HG03460 (cell line): ENCODE measurements at regions not wholly inside any gene's neighbourhood (a gene's known extent, or its start where the extent isn't known, plus 50 kb on each side); places are given as distances from the start of the nearest gene placed in this dataset.
"Not testable (repeated sequence)": the region's sequence is repeated elsewhere in the genome, so short reads cannot be mapped to it uniquely, and the experiment has no call there.

ENCODE experiments used
- ATAC-seq: cut with Tn5 transposase; IDR thresholded peaks from one replicate; pipeline ENCODE4 v1.9.1; 2021; ENCODE audit not compliant: unreplicated experiment

DNA sequence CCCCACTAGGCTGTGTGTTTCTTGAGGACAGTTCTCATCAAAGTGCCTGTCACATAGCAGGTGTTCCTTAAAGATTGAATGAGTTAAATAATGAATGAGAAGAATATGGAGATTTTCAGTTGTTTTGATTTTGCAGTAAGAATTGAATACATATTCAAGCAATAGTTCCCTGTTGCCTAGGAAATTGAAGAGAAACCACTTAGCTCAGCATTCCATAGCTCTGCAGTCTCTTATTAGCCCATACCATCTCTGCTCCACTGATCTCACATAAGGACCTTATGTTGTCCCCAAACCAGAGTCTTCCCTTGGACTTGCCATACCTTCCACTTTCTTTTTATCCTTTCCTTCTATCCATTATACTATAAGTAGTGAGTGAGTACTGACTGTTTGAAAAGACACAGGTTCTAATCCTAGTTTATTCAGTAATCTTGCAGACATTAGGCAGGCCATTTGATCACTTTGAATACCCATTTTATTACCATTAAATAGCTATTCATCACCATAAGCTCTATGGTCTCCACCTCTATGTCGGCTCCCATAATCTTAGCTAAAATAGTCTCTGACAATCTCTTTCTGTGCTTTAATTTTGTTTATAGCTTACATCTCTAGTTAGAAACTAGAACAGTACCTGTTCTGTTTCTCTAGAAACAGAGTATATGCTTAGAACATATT lies 1059.6 kb upstream of the SLIT2 start:
- ATAC-seq, result no peak

DNA sequence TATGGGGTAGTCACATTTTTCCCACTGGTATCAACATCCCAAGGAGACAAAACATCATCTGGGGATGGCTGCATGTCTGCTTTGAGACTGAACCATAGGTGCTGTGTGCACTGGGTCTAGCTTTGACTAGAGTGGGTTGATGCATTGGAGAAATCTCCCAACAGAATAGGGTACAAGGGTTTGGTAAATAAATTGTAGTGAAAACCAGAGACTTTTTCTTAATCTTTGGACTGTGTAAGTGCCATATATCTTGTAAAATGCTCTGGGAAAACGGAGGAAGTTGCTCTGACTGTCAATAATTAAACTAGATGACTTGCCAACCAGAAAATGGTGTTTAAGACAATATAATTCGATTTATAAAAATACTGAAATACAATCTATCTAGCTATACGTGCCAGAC lies 1064.0 kb upstream of the SLIT2 start:
- no peak for ATAC-seq

DNA sequence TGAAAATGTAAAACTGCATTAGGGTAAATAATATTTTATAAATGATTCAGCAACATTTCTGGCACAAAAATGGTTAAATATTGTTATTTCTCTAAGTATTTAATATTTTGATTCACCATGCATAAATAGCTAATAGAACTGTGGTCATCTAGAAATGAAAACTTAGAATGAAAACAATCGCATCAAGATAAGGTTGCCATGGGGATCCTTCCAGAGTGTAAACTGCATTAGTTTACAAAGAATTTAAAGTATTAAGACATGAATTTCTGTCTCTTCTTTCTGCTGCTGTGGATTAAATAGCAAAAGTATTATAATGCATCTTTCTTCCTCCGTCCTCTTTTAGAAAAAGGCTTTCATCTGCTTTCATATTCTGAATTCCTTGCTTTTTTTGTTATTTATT lies 1064.6 kb upstream of the SLIT2 start:
- ATAC-seq, result no peak

DNA sequence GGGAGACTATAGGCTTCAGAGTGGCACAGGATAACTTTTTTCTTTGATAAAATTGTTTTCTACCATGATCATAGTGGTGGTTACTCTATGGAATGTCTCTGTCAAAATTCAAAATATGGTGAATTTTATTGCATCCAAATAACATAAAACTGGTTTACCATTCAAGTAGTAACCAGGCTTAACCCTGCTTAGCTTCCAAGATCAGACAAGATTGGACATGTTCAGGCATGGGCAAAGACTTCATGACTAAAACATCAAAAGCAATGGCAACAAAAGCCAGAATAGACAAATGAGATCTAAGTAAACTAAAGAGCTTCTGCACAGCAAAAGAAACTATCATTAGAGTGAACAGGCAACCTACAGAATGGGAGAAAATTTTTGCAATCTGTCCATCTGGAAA lies 1070.1 kb upstream of the SLIT2 start:
- ATAC-seq, result not testable (repeated sequence)

DNA sequence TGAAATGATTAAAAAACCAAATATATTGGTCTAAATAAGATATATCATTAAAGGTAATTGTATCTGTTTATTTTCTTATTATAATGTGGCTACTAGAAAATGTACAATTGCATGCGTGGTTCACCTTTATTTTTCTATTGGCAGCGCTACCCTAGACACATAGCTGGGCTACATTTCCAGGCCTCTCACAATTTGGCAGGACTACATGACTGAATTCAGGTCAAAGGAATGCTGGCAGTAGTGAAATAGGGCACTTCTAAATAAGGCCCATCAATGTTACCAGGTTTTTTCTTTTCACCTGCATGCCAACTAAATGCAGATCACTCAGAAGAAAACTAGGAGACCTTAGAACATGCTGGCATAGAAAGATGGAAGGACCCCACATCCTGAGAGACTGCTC lies 1072.9 kb upstream of the SLIT2 start:
- no peak for ATAC-seq

DNA sequence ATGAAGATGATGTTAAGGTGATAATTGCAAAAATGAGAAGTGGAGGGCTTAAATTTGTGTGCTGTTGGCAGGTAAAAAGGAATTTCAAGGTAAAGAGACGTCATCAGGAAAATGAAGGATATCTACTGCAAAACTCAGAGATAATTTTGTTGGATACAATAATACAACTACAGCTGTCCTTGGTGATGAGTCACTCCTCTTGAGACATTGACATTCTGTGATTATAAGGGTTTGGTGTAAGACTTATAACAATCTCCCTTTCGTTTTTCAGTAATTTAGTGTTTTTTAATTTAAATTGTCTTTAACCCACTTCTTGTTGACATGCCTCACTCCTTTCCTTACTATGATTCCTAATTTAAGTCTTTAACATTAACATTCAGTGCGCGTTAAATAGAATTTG lies 1074.1 kb upstream of the SLIT2 start:
- no peak for ATAC-seq

DNA sequence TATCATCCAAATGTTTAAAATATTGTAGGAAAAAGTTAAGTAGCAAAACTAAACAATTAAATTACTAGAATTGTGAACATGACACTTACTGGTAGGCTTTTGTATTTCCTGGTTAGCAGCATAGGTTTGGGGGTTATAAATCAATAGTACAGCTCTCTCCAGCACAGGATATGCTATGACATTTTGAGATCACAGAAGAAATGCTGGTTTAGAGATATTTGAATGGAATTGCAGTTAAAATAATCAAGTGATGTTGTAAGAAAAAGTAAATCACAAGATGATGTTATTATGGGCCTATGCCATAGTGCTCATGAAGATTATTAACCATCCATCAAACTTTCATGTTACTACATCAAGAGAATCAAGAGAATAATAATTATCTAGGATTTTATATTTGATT lies 1079.9 kb upstream of the SLIT2 start:
- no peak for ATAC-seq

DNA sequence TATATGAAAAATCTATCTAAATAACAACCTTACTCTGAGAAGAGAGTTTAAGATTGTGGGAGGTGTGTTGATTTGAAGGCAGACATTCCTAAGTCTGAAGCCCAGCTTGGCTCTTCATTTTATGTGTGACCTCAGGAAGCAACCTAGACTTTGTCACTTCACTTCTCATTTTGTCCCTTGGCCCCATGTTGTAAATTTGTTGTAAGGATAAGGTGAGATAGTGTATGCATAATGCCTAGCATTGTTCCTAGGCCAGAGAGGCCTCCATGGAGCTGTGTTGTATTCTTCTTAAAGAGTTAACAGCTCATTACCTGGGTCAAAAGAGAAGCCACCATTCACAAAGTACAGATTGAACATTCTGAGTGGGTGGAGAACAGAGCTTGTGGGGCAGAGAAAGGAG lies 1084.4 kb upstream of the SLIT2 start:
- ATAC-seq, result no peak

DNA sequence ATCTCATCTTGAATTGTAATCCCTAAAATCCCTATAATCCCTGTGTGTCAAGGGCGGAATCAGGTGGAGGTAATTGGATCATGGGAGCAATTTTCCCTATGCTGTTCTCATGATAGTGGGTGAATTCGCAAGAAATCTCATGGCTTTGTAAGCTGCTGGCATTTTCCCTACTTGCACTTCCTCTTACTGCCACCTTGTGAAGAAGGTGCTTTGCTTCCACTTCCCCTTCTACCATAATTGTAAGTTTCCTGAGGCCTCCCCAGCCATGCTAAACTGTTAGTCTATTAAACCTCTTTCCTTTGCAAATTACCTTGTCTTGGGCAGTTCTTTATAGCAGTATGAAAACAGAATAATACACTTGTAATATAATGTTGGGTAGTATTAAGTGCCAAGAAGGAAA lies 1087.4 kb upstream of the SLIT2 start:
- ATAC-seq, result no peak

DNA sequence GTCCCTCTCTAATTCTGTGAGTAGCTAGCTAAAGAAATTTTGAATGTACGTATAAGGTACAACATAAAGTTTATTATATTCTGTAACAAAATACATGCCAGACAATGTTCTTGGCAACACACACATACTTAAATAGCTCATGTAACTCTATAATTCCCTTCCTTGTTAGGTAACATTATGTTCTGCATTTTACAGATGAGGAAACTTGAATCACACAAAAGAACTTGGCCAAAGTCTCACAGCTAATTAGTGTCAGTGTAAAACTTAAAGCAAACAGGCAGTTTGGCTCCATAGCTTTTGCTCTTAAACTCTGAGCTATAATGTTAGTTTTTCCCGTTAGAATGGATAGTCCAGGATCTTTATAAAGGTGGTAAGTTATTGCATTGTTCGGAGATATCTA lies 1091.8 kb upstream of the SLIT2 start:
- ATAC-seq, result no peak

DNA sequence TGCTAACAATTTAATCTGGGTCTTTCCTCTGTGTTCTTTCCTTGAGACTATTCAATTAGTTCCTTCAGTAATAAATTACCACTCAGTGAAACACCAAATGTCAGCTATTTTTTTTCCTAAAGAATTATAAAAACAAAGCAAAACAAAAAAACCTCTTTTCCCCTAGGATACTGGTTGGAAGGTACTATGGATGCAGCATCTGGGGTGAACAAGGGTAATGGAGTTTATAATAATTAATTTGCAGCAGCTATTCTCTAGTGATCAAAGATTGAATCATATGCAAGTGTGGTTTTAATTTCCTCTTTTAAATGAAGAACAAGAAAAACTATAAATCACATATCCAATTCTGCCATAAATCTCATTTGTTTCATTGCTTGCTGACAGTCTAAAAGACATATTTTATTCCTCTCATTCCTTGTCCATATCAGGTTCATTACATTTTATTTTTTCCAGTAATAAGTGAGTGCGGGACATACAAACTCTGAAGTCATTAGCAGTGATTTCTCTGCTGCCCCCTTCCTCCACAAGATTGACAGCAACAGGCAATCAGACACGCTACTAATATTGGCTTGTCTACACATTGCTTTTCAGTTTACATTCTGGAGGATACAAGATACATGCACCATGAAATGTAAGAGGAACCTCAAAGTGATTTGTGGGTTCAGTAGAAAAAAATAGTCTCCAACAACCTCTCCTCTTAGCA lies 1093.4 kb upstream of the SLIT2 start:
- no peak for ATAC-seq

DNA sequence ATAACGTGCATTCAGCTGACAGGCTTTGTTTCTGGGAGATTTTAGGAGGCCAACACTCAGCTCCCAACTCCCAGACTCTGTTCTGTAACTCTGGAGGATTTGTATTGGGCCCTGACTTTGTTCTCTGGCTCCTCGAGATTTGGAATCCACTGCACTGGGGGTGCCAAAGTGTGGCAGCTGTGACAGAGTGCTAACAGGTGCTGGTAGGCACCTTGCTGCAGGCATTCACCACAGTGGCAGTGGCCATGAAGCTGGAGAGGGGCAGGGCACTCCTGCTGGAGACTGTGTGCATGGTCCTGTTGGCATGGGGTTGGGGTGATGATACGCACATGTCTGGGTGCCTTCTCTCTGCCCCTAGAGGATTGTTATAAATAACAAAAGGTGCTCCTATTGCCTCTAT lies 1094.9 kb upstream of the SLIT2 start:
- no peak for ATAC-seq

DNA sequence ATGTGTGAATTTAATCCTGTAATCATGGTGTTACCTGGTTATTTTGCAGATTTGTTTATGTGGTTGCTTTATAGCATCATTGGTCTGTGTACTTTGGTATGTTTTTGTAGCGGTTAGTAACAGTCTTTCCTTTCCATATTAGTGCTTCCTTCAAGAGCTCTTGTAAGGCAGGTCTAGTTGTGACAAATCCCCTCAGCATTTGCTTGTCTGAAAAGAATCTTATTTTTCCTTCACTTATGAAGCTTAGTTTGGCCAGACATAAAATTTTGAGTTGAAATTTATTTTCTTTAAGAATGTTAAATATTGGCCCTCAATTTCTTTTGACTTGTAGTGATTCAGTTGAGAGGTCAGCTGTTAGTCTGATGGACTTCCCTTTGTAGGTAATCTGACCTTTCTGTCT lies 1096.1 kb upstream of the SLIT2 start:
- ATAC-seq, result no peak

DNA sequence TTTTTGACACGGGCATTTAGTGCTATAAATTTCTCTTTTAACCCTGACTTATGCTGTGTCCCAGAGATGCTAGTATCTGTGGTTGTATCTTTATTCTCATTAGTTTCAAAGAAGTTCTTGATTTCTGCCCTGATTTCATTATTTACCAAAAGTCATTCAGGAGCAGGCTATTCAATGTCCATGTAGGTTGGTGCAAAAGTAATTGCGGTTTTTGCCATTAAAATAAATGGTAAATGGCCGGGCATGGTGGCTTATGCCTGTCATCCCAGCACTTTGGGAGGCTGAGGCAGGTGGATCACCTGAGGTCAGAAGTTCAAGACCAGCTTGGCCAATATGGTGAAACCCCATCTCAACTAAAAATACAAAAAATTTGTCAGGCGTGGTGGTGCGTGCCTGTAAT lies 1097.4 kb upstream of the SLIT2 start:
- not testable (repeated sequence) for ATAC-seq

DNA sequence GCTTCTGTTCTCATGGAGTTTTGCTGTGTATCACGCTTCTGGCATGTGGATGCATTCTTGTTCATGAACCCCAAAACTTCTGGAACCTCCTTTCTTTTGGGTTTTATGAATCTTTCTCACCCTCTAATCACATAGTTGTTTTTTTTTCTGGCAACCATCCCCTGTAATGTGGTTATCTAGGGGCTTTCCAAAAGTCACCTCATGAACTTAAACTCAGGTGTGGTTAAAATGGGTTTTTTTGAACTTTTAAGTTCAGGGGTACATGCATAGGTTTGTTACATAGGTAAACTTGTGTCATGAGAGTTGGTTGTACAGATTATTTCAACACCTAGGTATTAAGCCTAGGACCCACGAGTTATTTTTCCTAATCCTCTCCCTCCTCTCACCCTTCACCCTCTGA lies 1099.4 kb upstream of the SLIT2 start:
- no peak for ATAC-seq

DNA sequence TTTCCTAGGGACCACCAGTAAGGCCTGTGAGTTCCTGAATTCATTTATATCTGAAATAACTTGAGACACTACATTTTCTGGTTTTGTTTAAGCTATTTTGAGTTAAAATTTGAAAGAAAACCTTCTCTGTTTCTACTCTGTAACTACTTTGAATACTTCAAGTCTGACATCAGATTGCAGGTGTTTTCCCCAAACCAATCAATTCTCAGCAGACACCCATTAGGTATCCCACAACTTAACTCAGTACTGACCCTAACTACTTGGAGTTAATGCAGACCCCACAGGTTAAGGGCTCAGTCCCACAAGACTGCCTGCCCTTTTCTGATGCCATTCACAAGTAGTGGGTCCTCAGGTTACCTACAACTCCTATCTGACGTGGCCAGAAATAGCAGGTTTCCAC lies 1100.0 kb upstream of the SLIT2 start:
- ATAC-seq, result no peak

DNA sequence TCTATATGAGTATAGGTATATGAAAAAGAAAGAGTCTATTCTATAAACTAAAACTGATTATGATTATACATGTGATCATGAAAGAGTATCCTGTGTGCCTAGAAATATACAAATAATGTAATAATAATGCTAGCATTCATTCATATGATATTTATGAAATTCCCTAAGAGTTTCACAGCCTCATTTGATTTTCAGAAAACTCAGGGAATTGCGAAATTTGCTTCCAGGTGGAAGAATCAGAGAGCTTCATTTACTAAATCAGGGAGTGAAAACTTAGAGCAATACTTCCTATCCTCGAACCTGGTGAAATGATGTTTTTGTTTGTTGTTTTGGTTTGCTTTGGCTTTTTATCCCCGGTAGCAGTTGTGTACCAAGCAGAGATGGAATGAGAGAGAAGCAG lies 1105.7 kb upstream of the SLIT2 start:
- no peak for ATAC-seq

DNA sequence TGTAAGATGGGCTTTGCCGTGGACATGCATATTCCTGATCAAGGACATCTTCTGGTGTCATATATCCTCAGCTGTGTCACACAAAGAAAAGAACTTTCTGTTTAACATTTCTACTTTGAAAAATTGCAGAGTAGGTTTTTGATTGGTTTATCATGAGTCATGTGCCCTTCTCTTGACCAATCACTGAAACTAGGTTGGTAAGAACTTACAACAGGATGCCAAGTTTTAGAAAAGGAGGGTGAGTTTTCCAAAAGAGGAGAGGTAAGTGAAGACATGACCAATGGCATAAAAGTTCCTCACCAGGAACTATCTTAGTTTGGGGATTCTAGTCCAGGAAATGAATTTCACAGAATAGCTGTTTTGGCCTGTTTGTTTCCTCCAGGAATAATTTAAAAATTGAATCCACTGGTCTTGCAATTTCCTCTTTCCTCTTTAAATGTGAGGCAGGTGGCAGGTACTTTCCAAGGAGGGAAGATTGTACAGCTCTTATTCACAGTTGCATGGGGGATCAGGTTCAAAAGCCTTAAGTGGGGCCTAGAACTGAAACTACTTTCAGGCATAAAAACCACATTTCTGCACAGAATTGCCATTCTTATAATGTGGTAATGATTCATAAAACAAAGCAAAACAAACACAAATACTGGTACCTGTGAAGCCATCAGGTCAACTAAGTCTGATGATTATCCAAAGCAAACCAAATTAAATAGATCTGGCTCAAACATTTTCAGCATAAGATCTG lies 1114.5 kb upstream of the LCORL start:
- ATAC-seq, result no peak

DNA sequence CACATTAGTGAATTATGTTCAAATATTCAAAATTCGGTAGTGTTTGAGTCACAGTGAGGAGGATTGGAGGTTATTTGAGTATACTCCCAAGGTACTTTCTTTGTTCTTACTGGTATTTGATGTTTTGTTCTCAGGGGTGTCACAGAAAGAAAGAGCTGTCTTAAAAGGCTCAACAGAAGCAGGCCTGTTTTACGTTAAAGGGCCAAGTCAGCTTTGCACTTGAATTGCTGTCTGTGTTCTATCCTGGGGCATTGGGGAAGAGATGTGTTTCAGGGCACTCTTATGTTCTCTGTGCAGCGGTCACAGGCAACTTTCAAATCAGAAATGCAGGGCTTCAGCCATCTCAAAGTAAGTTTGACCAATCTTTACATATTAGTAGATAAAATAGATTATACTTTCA lies 1113.1 kb upstream of the LCORL start:
- ATAC-seq, result no peak

DNA sequence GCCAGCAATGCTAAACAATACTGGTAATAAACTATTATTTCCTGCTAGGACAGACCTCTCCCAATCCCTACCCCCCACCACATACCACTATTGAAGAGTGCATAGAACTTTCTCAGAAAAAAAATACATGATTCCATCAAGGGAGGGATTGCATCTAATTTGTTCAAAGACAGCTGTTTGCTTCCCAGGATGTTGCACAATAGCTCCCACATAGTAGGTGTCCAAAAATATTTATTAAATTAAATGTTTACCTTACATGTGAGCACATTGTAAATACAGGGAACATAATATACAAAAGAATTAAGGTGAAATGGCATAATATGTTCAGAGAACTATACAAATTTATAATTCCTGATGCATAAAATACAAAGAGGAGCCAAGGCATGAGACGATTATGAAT lies 1111.8 kb upstream of the LCORL start:
- ATAC-seq, result no peak

DNA sequence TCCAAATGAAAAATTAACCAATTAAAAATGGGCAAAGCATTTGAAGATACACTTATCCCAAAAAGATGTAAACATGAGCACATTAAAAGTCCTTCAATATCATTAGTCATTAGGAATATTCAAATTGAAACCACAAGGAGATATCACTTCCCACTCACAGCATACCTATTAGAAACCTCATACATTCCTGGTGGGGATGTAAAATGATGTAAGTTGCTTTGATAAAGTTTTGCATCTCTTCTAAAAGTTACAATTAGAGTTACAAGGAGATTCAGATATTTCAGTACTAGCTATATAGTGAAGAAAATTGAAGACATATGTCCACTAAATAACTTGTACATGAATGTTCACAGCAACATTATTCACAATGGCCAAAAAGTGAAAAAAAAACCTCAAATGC lies 1109.3 kb upstream of the LCORL start:
- no peak for ATAC-seq

DNA sequence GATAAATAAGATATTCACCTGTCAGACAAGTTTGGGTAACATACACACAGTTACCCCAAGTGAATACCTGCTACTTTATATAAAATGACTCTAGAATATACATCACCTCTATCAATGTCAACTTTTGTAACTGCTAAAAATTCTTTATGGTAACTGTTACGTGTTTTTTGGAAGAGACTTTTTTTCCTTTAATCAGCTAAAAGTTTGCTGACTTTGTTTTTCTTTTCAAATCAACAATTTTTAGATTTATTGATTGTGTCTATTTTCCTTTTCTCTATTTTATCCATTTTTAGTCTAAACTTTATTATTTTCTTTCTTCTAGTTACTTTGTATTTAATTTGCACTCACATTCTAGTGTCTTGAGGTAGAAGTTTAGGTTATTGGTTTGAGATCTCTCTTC lies 1106.6 kb upstream of the LCORL start:
- no peak for ATAC-seq
